ENCODE measurements at regions not wholly inside any gene's neighbourhood (a gene's known extent, or its start where the extent isn't known, plus 50 kb on each side); places are given as distances from the start of the nearest gene placed in this dataset.

GRCh38 chr16:13779676-13780075 lies 140.3 kb upstream of the ERCC4 start:
- Histone ChIP-seq H3K9ac (ENCODE audit: low read depth in 1 of 2, low read length in 2 of 2) (no peak overlapping the region), H3K27ac (ENCODE audit: low read depth in 1 of 2, low read length in 2 of 2) (no peak overlapping the region), H3K27me3 (ENCODE audit: control insufficient read depth in 4 of 4, insufficient read depth in 4 of 4, low read length in 3 of 4) (no peaks in the 10 kb centered on the region), H3K4me1 (ENCODE audit: control insufficient read depth in 4 of 4, insufficient read depth in 4 of 4, low read length in 3 of 4) (peaks cover 4 to 17% (median 7%) of the 10 kb centered on the region in 4 donors), H3K9me3 (ENCODE audit: control insufficient read depth in 4 of 4, low read length in 3 of 4) (peaks cover 3 to 15% (median 3%) of the 10 kb centered on the region in 4 donors), H3K36me3 (ENCODE audit: control insufficient read depth in 4 of 4, insufficient read depth in 3 of 4, low read depth in 1 of 4, low read length in 3 of 4) (no peaks in the 10 kb centered on the region), H3K4me3 (ENCODE audit: low read depth in 1 of 3, low read length in 3 of 3) (no peak overlapping the region)
- 83% methylated on average over 12 of the region's 12 CpGs for whole genome bisulfite sequencing
- TF ChIP-seq FOXA2 (IDR thresholded peaks at IDR 0.05): no peak
- TF ChIP-seq CTCF (IDR thresholded peaks at IDR 0.05; ENCODE audit: low read depth, low read length, missing input control): no peak
- no peak for TF ChIP-seq SP1 (IDR thresholded peaks at IDR 0.05)
- TF ChIP-seq, protein P1, sequence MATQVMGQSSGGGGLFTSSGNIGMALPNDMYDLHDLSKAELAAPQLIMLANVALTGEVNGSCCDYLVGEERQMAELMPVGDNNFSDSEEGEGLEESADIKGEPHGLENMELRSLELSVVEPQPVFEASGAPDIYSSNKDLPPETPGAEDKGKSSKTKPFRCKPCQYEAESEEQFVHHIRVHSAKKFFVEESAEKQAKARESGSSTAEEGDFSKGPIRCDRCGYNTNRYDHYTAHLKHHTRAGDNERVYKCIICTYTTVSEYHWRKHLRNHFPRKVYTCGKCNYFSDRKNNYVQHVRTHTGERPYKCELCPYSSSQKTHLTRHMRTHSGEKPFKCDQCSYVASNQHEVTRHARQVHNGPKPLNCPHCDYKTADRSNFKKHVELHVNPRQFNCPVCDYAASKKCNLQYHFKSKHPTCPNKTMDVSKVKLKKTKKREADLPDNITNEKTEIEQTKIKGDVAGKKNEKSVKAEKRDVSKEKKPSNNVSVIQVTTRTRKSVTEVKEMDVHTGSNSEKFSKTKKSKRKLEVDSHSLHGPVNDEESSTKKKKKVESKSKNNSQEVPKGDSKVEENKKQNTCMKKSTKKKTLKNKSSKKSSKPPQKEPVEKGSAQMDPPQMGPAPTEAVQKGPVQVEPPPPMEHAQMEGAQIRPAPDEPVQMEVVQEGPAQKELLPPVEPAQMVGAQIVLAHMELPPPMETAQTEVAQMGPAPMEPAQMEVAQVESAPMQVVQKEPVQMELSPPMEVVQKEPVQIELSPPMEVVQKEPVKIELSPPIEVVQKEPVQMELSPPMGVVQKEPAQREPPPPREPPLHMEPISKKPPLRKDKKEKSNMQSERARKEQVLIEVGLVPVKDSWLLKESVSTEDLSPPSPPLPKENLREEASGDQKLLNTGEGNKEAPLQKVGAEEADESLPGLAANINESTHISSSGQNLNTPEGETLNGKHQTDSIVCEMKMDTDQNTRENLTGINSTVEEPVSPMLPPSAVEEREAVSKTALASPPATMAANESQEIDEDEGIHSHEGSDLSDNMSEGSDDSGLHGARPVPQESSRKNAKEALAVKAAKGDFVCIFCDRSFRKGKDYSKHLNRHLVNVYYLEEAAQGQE (IDR thresholded peaks at IDR 0.05): no peak
- TF ChIP-seq NR2F2 (IDR thresholded peaks at IDR 0.05): no peak
- TF ChIP-seq RXRA (IDR thresholded peaks at IDR 0.05): no peak
- TF ChIP-seq EGR1 (IDR thresholded peaks at IDR 0.05; ENCODE audit: low read depth in 2 of 2): no peak
- no peak for TF ChIP-seq RAD21 (IDR thresholded peaks at IDR 0.05)
- no peak for TF ChIP-seq FOXA1 (IDR thresholded peaks at IDR 0.05)
- no peak for TF ChIP-seq JUND (IDR thresholded peaks at IDR 0.05)
- no peak for TF ChIP-seq YY1 (IDR thresholded peaks at IDR 0.05)
- no peak for TF ChIP-seq ZBTB33 (IDR thresholded peaks at IDR 0.05)
- TF ChIP-seq MAX (IDR thresholded peaks at IDR 0.05): no peak
- DNase-seq (ENCODE audit: low spot score): no peak

- WGBS: 30% methylated on average over 7 of the region's 7 CpGs
- DNase-seq (ENCODE audit: low spot score): no peak
- no peak overlapping the region for H3K27ac ChIP-seq (ENCODE audit: low read depth in 1 of 2, low read length in 2 of 2)
- no peak for TF ChIP-seq MAX (IDR thresholded peaks at IDR 0.05)
- TF ChIP-seq EGR1 (IDR thresholded peaks at IDR 0.05; ENCODE audit: low read depth in 2 of 2): no peak
- TF ChIP-seq FOXA1 (IDR thresholded peaks at IDR 0.05): no peak
- no peak for TF ChIP-seq ZBTB33 (IDR thresholded peaks at IDR 0.05)
- TF ChIP-seq RAD21 (IDR thresholded peaks at IDR 0.05): peak in 1 of 2 donors; percentile 48
- TF ChIP-seq YY1 (IDR thresholded peaks at IDR 0.05): no peak
- TF ChIP-seq TAF1 (conservative IDR thresholded peaks at IDR 0.05): no peak
- no peak for TF ChIP-seq GABPA (IDR thresholded peaks at IDR 0.05 in 1 of 2, conservative IDR thresholded peaks at IDR 0.05 in 1 of 2)
- TF ChIP-seq CTCF (IDR thresholded peaks at IDR 0.05; ENCODE audit: low read depth, low read length, missing input control): no peak
- TF ChIP-seq SP1 (IDR thresholded peaks at IDR 0.05): peak; percentile 76
- TF ChIP-seq RXRA (IDR thresholded peaks at IDR 0.05): no peak
- TF ChIP-seq NR2F2 (IDR thresholded peaks at IDR 0.05): no peak
- TF ChIP-seq HNF4G (IDR thresholded peaks at IDR 0.05): no peak
- peak; percentile 54 to 81 for TF ChIP-seq HNF4A (conservative IDR thresholded peaks at IDR 0.05)
Measured at GRCh38 chr16:13780406-13781168, 139.4 kb upstream of the ERCC4 start.

More at GRCh38 chr16:13780406-13781168, 139.4 kb upstream of the ERCC4 start:
- Histone ChIP-seq H3K9me3 (ENCODE audit: control insufficient read depth in 4 of 4, low read length in 3 of 4) (peaks cover 1 to 14% (median 3%) of the 10 kb centered on the region in 4 donors), H3K9ac (ENCODE audit: low read depth in 1 of 2, low read length in 2 of 2) (no peak overlapping the region), H3K36me3 (ENCODE audit: control insufficient read depth in 4 of 4, insufficient read depth in 3 of 4, low read depth in 1 of 4, low read length in 3 of 4) (no peaks in the 10 kb centered on the region), H3K4me3 (ENCODE audit: low read depth in 1 of 3, low read length in 3 of 3) (peak overlapping the region in 1 of 3 donors; percentile 12), H3K4me1 (ENCODE audit: control insufficient read depth in 4 of 4, insufficient read depth in 4 of 4, low read length in 3 of 4) (peaks cover 4 to 17% (median 7%) of the 10 kb centered on the region in 4 donors), H3K27me3 (ENCODE audit: control insufficient read depth in 4 of 4, insufficient read depth in 4 of 4, low read length in 3 of 4) (no peaks in the 10 kb centered on the region)

All from liver (tissue), 8 donors.